GM21381 (cell line): ENCODE measurements at regions not wholly inside any gene's neighbourhood (a gene's known extent, or its start where the extent isn't known, plus 50 kb on each side); places are given as distances from the start of the nearest gene placed in this dataset.

ENCODE experiments used
- ATAC-seq: cut with Tn5 transposase; IDR thresholded peaks from one replicate; pipeline ENCODE4 v1.9.1; 2021; ENCODE audit warnings: mild to moderate bottlenecking, moderate library complexity; ENCODE audit not compliant: unreplicated experiment

GRCh38 chr1:63034256-63034655 is 250.3 kb downstream of the ATG4C start:
- no peak for ATAC-seq

- no peak for ATAC-seq
These were observed 254.7 kb downstream of the ATG4C start for GRCh38 chr1:63038586-63038985.

- ATAC-seq: no peak
These were observed 257.7 kb downstream of the ATG4C start for GRCh38 chr1:63041660-63042059.

- no peak for ATAC-seq
These were observed 258.3 kb downstream of the ATG4C start for GRCh38 chr1:63042278-63042677.

GRCh38 chr1:63046539-63046938 is 262.6 kb downstream of the ATG4C start:
- ATAC-seq: no peak

- no peak for ATAC-seq
These were observed 265.2 kb downstream of the ATG4C start for GRCh38 chr1:63049135-63049534.

GRCh38 chr1:63051356-63051755 is 267.4 kb downstream of the ATG4C start:
- no peak for ATAC-seq

GRCh38 chr1:63051886-63052285 is 268.0 kb downstream of the ATG4C start:
- ATAC-seq: no peak

GRCh38 chr1:63054184-63054583 is 268.2 kb upstream of the FOXD3 start:
- no peak for ATAC-seq

GRCh38 chr1:63063367-63063766 is 259.0 kb upstream of the FOXD3 start:
- no peak for ATAC-seq

GRCh38 chr1:63064135-63064534 is 258.2 kb upstream of the FOXD3 start:
- no peak for ATAC-seq

- no peak for ATAC-seq
These were observed 253.7 kb upstream of the FOXD3 start for GRCh38 chr1:63068626-63069025.

- ATAC-seq: no peak
These were observed 253.2 kb upstream of the FOXD3 start for GRCh38 chr1:63069214-63069613.

GRCh38 chr1:63073309-63074306 is 248.8 kb upstream of the FOXD3 start:
- ATAC-seq: no peak

- ATAC-seq: no peak
These were observed 248.0 kb upstream of the FOXD3 start for GRCh38 chr1:63074321-63074720.

GRCh38 chr1:63082766-63083165 is 239.6 kb upstream of the FOXD3 start:
- no peak for ATAC-seq

GRCh38 chr1:63087966-63088365 is 234.4 kb upstream of the FOXD3 start:
- no peak for ATAC-seq

GRCh38 chr1:63099188-63099587 is 223.2 kb upstream of the FOXD3 start:
- ATAC-seq: no peak

- no peak for ATAC-seq
These were observed 221.0 kb upstream of the FOXD3 start for GRCh38 chr1:63101336-63101735.

- no peak for ATAC-seq
These were observed 218.7 kb upstream of the FOXD3 start for GRCh38 chr1:63103682-63104081.

GRCh38 chr1:63107066-63107465 is 215.3 kb upstream of the FOXD3 start:
- ATAC-seq: no peak

GRCh38 chr1:63108206-63108605 is 214.2 kb upstream of the FOXD3 start:
- no peak for ATAC-seq
